Stimulated activated CD8-positive, alpha-beta memory T cell treated with anti-CD3 and anti-CD28 coated beads, Interleukin-7, amount 100 ng/mL, for 1 hour (primary cell): ENCODE measurements at regions not wholly inside any gene's neighbourhood (a gene's known extent, or its start where the extent isn't known, plus 50 kb on each side); places are given as distances from the start of the nearest gene placed in this dataset.

ENCODE experiments used
- DNase-seq, 2 donors: peaks; one replicate each; pipeline ENCODE4 v3.0.0-alpha.2; 2020; ENCODE audit warnings: low read depth in 2 of 2

- no peak for DNase-seq
Measured at GRCh38 chr6:165758441-165758840, 95.4 kb upstream of the PDE10A start.

GRCh38 chr6:165755583-165755982 lies 92.5 kb upstream of the PDE10A start:
- DNase-seq, result no peak

GRCh38 chr6:165753506-165753905 lies 90.5 kb upstream of the PDE10A start:
- DNase-seq, result no peak

- no peak for DNase-seq
Measured at GRCh38 chr6:165752451-165752850, 89.4 kb upstream of the PDE10A start.

- DNase-seq, result no peak
Measured at GRCh38 chr6:165751486-165751885, 88.4 kb upstream of the PDE10A start.

GRCh38 chr6:165749163-165749562 lies 86.1 kb upstream of the PDE10A start:
- no peak for DNase-seq

- DNase-seq, result no peak
Measured at GRCh38 chr6:165748390-165748789, 85.3 kb upstream of the PDE10A start.

- DNase-seq, result no peak
Measured at GRCh38 chr6:165747963-165748362, 84.9 kb upstream of the PDE10A start.

GRCh38 chr6:165746331-165746730 lies 83.3 kb upstream of the PDE10A start:
- no peak for DNase-seq

- no peak for DNase-seq
Measured at GRCh38 chr6:165745492-165745891, 82.5 kb upstream of the PDE10A start.

GRCh38 chr6:165744555-165745228 lies 81.7 kb upstream of the PDE10A start:
- no peak for DNase-seq

- no peak for DNase-seq
Measured at GRCh38 chr6:165743366-165743898, 80.4 kb upstream of the PDE10A start.

- DNase-seq, result no peak
Measured at GRCh38 chr6:165742047-165742446, 79.0 kb upstream of the PDE10A start.

- DNase-seq, result no peak
Measured at GRCh38 chr6:165737396-165737795, 74.4 kb upstream of the PDE10A start.

- no peak for DNase-seq
Measured at GRCh38 chr6:165735065-165735464, 72.0 kb upstream of the PDE10A start.

GRCh38 chr6:165733489-165733791 lies 70.4 kb upstream of the PDE10A start:
- DNase-seq, result no peak

GRCh38 chr6:165732696-165733488 lies 69.9 kb upstream of the PDE10A start:
- DNase-seq, result no peak

- DNase-seq, result peak in 1 of 2 donors; percentile 8
Measured at GRCh38 chr6:165729307-165729936, 66.4 kb upstream of the PDE10A start.

GRCh38 chr6:165728216-165728615 lies 65.2 kb upstream of the PDE10A start:
- DNase-seq, result no peak

GRCh38 chr6:165726965-165727381 lies 63.9 kb upstream of the PDE10A start:
- DNase-seq, result no peak

GRCh38 chr6:165726290-165726875 lies 63.3 kb upstream of the PDE10A start:
- DNase-seq, result no peak

GRCh38 chr6:165725201-165725600 lies 62.2 kb upstream of the PDE10A start:
- DNase-seq, result no peak
